GM13976 (cell line): ENCODE measurements at regions not wholly inside any gene's neighbourhood (a gene's known extent, or its start where the extent isn't known, plus 50 kb on each side); places are given as distances from the start of the nearest gene placed in this dataset.

ENCODE experiments used
- DNase-seq: peaks from one replicate; pipeline ENCODE4 v3.0.0; 2012; ENCODE audit warnings: low spot score
- CTCF ChIP-seq: IDR thresholded peaks from 2 replicates; pipeline ENCODE4 v1.5.1; 2012; ENCODE audit warnings: borderline replicate concordance, mild to moderate bottlenecking; ENCODE audit not compliant: insufficient read depth; ENCODE audit errors: extremely low read depth, missing control alignments, control extremely low read depth
- in situ Hi-C: fragments of 300-500 bp; cut with MboI; formaldehyde crosslinking; loops from one replicate; pipeline ENCODE4 v1.12.0; 2022; ENCODE audit warnings: low sequenced_read_pairs, mixed read lengths, inconsistent platforms; ENCODE audit not compliant: unreplicated experiment

- no peak for DNase-seq
- in situ Hi-C loops: no loop called here
- no peak for TF ChIP-seq CTCF
Observed at GRCh38 chr12:98172304-98172703, 343.1 kb upstream of the TMPO start.

GRCh38 chr12:98172801-98173200, 342.6 kb upstream of the TMPO start:
- no peak for DNase-seq
- TF ChIP-seq CTCF: no peak
- in situ Hi-C loops: no loop called here

GRCh38 chr12:98173773-98174427, 341.5 kb upstream of the TMPO start:
- in situ Hi-C loops: no loop called here
- no peak for DNase-seq

GRCh38 chr12:98174428-98174809, 341.0 kb upstream of the TMPO start:
- TF ChIP-seq CTCF: no peak
- no peak for DNase-seq
- in situ Hi-C loops: no loop called here

More at GRCh38 chr12:98173773-98174427, 341.5 kb upstream of the TMPO start:
- no peak for TF ChIP-seq CTCF

GRCh38 chr12:98178126-98178525, 337.3 kb upstream of the TMPO start:
- TF ChIP-seq CTCF: no peak
- in situ Hi-C loops: no loop called here
- DNase-seq: no peak

GRCh38 chr12:98179151-98179550, 336.2 kb upstream of the TMPO start:
- in situ Hi-C loops: no loop called here
- no peak for DNase-seq
- no peak for TF ChIP-seq CTCF

GRCh38 chr12:98180603-98181002, 334.8 kb upstream of the TMPO start:
- TF ChIP-seq CTCF: no peak
- in situ Hi-C loops: no loop called here
- DNase-seq: no peak
